Activated B cell treated with CpG ODN at 0.5 μM for 24 hours (primary cell): ENCODE measurements at regions not wholly inside any gene's neighbourhood (a gene's known extent, or its start where the extent isn't known, plus 50 kb on each side); places are given as distances from the start of the nearest gene placed in this dataset.

Experiments used
- ATAC-seq: fragments of 200-7000 bp; cut with Tn5 transposase; one replicate; pipeline ENCODE4 v1.10.0; 2021; ENCODE audit warnings: low read depth, mild to moderate bottlenecking, moderate library complexity
- CTCF ChIA-PET: fragments of 350-600 bp; sonication (Branson Sonifier 250); formaldehyde crosslinking; loops from one replicate; lab custom pipeline; 2021; ENCODE audit warnings: antibody characterized with exemption; lab: Charles Lee
- POLR2A ChIA-PET: fragments of 350-600 bp; sonication (Branson Sonifier 250); formaldehyde crosslinking; loops from one replicate; lab custom pipeline; 2021; ENCODE audit warnings: antibody characterized with exemption; lab: Charles Lee
- DNase-seq: peaks from one replicate; pipeline ENCODE4 v3.0.0; 2022
- H3K27ac Mint-ChIP-seq: one replicate; pipeline ENCODE4 v1.8.0; 2020; ENCODE audit warnings: mixed read lengths
- H3K27me3 Mint-ChIP-seq: one replicate; pipeline ENCODE4 v1.8.0; 2021; ENCODE audit warnings: mixed read lengths
- H3K36me3 Mint-ChIP-seq: one replicate; pipeline ENCODE4 v1.8.0; 2021; ENCODE audit warnings: low read depth, mixed read lengths
- H3K4me1 Mint-ChIP-seq: one replicate; pipeline ENCODE4 v1.8.0; 2021; ENCODE audit warnings: mixed read lengths
- H3K4me3 Mint-ChIP-seq: one replicate; pipeline ENCODE4 v1.8.0; 2020; ENCODE audit warnings: mild to moderate bottlenecking, mixed read lengths
- H3K9me3 Mint-ChIP-seq: one replicate; pipeline ENCODE4 v1.8.0; 2020; ENCODE audit warnings: mixed read lengths
- intact Hi-C: fragments of 100-400 bp; cut with micrococcal nuclease; formaldehyde crosslinking; loops from one replicate; pipeline ENCODE4 v1.15.1; 2024
- TF ChIP-seq, protein P1 (sequence below): fragments of 200-600 bp; IDR thresholded peaks from one replicate; pipeline ENCODE4 v1.8.0; 2022; ENCODE audit warnings: antibody characterized with exemption, mild to moderate bottlenecking

- no peak for DNase-seq
- Mint-ChIP-seq H3K27ac (peak overlapping the region; percentile 56), H3K4me1 (peaks cover 37% of the 10 kb centered on the region), H3K27me3 (no peaks in the 10 kb centered on the region), H3K9me3 (no peaks in the 10 kb centered on the region), H3K4me3 (no peak overlapping the region), H3K36me3 (no peaks in the 10 kb centered on the region)
- peak; percentile 29 for ATAC-seq
- ChIA-PET CTCF (no interaction called here), POLR2A (interaction anchor here (0.7 kb wide), 1 partner anchor 15 kb away, joined by 3 read pairs; no protein-coding TSS in a partner anchor)
- intact Hi-C loops = no loop called here
- TF ChIP-seq, protein P1, sequence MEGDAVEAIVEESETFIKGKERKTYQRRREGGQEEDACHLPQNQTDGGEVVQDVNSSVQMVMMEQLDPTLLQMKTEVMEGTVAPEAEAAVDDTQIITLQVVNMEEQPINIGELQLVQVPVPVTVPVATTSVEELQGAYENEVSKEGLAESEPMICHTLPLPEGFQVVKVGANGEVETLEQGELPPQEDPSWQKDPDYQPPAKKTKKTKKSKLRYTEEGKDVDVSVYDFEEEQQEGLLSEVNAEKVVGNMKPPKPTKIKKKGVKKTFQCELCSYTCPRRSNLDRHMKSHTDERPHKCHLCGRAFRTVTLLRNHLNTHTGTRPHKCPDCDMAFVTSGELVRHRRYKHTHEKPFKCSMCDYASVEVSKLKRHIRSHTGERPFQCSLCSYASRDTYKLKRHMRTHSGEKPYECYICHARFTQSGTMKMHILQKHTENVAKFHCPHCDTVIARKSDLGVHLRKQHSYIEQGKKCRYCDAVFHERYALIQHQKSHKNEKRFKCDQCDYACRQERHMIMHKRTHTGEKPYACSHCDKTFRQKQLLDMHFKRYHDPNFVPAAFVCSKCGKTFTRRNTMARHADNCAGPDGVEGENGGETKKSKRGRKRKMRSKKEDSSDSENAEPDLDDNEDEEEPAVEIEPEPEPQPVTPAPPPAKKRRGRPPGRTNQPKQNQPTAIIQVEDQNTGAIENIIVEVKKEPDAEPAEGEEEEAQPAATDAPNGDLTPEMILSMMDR = no peak
Observed at GRCh38 chr3:59374091-59374817, 324.4 kb upstream of the CFAP20DC start.

- Mint-ChIP-seq H3K27me3 (no peaks in the 10 kb centered on the region), H3K9me3 (no peaks in the 10 kb centered on the region), H3K4me1 (peaks cover 52% of the 10 kb centered on the region), H3K27ac (no peak overlapping the region), H3K36me3 (no peaks in the 10 kb centered on the region), H3K4me3 (no peak overlapping the region)
- TF ChIP-seq, protein P1 = no peak
- DNase-seq = no peak
- ChIA-PET CTCF (no interaction called here), POLR2A (no interaction called here)
- no peak for ATAC-seq
- intact Hi-C loops = no loop called here
Observed at GRCh38 chr3:59372346-59372745, 322.5 kb upstream of the CFAP20DC start.

DNA sequence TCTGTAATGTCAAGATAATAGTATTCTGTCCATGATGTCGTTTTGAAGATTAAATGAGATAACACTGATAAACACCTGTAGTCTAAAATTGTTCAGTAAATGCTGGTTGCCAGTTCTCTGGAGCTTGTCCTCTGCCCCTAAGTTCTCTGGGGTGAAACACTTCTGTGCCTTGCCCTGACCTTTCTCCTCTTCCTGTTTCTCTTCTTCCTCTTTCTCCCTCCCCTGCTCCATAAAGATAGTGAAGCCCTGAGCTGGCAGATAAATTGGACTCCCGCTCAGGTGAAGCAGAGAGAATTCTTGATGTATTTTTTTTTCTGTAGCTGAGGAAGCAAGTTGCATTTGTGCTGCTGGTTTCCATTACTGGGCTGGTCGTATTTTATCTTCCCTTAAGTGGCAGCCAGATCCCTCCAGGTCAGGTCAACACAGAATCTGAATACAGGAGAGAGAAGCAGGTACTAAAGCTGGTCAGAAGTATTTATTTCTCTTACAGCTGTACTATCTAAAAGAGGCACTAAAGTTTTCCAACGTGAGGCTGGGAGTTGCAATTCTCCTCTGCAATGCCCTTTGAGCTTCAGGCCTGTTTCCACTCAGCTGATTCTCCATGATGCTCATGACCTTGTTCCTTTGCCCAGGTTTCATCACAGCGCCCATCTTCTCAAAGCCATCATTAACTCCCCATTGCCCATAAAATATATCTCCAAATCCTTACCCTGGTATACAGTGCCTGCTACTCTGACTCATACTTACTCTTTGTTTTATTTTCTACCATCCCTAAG lies 319.3 kb upstream of the CFAP20DC start:
- ATAC-seq (peak; percentile 18), DNase-seq (no peak)
- peaks cover 32% of the 10 kb centered on the region for H3K4me1 Mint-ChIP-seq
- ChIA-PET POLR2A (no interaction called here), CTCF (no interaction called here)
- intact Hi-C loops = no loop called here
- no peak overlapping the region for H3K4me3 Mint-ChIP-seq
- no peaks in the 10 kb centered on the region for H3K36me3 Mint-ChIP-seq
- peaks cover 7% of the 10 kb centered on the region for H3K9me3 Mint-ChIP-seq
- H3K27me3 Mint-ChIP-seq = no peaks in the 10 kb centered on the region
- H3K27ac Mint-ChIP-seq = no peak overlapping the region
- TF ChIP-seq, protein P1 = no peak

- Mint-ChIP-seq H3K4me1 (peaks cover 24% of the 10 kb centered on the region), H3K27me3 (no peaks in the 10 kb centered on the region), H3K27ac (no peak overlapping the region), H3K9me3 (peaks cover 7% of the 10 kb centered on the region), H3K4me3 (no peak overlapping the region), H3K36me3 (no peaks in the 10 kb centered on the region)
- POLR2A ChIA-PET = no interaction called here
- intact Hi-C loops = no loop called here
- CTCF ChIA-PET = no interaction called here
- TF ChIP-seq, protein P1 = no peak
- ATAC-seq (no peak), DNase-seq (no peak)
Observed at GRCh38 chr3:59367150-59367549, 317.3 kb upstream of the CFAP20DC start.

GRCh38 chr3:59366218-59366617 lies 316.4 kb upstream of the CFAP20DC start:
- H3K9me3 Mint-ChIP-seq = peaks cover 7% of the 10 kb centered on the region
- intact Hi-C loops = no loop called here
- H3K4me1 Mint-ChIP-seq = peaks cover 24% of the 10 kb centered on the region
- POLR2A ChIA-PET = no interaction called here
- no peak overlapping the region for H3K4me3 Mint-ChIP-seq
- no peak overlapping the region for H3K27ac Mint-ChIP-seq
- CTCF ChIA-PET = no interaction called here
- ATAC-seq (no peak), DNase-seq (no peak)
- TF ChIP-seq, protein P1 = no peak
- no peaks in the 10 kb centered on the region for H3K36me3 Mint-ChIP-seq
- no peaks in the 10 kb centered on the region for H3K27me3 Mint-ChIP-seq
